ENCODE measurements at regions not wholly inside any gene's neighbourhood (a gene's known extent, or its start where the extent isn't known, plus 50 kb on each side); places are given as distances from the start of the nearest gene placed in this dataset.
"Not testable (repeated sequence)": the region's sequence is repeated elsewhere in the genome, so short reads cannot be mapped to it uniquely, and the experiment has no call there.

DNA sequence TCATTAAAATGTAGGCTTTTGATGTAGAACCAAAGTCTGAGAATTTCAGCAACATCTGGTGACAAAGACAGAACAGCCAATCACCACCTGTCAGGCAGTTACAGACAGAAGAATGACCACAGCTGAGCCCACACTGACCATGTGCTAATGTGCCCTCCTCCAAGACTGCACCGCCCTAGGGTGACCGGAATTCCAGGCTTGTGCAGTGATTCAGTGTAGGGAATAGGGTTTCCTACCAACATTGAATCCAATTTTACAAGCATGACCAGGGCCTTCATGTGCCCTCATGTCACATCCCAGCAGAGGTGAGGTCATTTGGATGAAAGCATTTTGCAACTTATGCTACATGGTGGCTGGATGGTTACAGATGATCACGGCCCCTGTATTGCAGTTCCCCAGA is 412.5 kb downstream of the SOX2 start:
- DNase-seq (ENCODE audit: low read depth in 4 of 4, low spot score in 3 of 4): no peak

DNA sequence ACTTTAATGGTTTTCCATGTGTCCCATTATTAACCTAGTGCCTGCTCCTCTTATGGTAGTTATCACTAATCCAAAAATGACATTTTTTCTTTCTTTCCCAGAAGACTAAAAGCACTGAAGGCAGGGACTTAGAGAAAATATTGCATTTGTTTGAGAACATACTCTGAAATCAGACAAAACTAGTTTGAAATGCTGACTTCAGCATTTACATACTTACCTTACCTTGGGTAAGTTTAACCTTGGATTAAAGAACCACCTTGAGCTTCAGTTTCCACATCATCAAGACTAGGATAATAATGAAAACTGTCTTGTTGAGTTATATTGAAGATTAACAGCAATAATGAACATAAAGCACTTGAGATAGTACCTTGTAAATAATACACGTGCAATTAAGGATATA is 413.0 kb downstream of the SOX2 start:
- DNase-seq (ENCODE audit: low read depth in 4 of 4, low spot score in 3 of 4): no peak

DNA sequence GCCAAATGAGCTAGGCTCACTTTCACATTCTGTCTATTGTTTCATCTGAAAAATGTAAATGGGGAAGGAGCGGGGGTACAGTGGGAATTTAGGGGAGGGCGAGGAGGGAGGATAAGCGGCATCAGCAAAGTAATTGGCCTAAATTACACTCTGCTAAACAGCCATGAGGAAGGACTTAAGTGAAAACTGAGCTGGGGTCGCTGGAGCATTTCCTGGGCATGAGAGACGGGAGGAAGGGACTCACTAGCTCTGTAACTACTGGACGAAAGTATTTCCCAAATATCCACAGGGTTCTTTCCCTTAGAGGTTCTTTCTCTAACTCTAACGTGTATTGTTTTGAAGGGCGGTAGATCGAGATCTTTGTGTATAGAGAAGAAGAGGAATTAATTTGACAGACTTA is 418.0 kb downstream of the SOX2 start:
- DNase-seq (ENCODE audit: low read depth in 4 of 4, low spot score in 3 of 4): no peak

DNA sequence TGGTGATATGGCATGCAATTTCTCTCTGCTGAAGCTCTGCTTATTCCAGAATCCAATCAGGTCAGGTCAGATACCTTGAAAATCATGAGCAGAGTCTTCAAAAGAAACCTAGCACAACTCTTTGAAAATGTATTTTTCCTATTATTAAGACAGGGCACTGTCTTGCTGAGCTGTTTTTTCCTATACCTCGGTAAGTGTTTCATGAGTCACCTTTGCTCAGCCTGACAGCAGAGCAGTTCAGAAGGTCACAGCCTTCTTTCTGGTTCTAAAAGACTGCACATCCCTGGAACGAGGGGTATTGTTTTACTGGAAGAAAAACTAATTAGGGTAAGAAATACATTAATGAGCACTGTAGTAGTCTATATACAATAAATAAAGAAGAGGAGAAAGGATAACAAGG is 422.0 kb downstream of the SOX2 start:
- no peak for DNase-seq (ENCODE audit: low read depth in 4 of 4, low spot score in 3 of 4)

DNA sequence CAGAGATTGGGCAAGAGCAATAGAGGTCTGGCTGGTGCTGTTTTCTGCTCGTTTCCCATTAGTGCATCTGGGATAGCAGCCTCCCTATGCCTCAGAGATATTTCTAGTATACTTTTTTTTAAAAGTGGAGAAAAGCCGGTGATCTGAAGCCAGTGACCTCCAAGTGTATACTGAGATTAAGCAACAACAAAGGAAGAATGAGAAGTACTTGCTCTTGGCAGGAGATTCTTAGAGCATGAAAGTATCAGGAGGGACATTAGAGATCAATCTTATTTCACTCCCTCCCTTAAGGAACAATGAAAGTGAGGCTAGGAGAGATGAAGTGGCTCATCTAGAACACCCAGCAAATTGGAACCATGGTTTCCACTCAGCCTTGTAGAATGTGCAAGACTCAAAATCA is 423.3 kb downstream of the SOX2 start:
- DNase-seq (ENCODE audit: low read depth in 4 of 4, low spot score in 3 of 4): no peak

DNA sequence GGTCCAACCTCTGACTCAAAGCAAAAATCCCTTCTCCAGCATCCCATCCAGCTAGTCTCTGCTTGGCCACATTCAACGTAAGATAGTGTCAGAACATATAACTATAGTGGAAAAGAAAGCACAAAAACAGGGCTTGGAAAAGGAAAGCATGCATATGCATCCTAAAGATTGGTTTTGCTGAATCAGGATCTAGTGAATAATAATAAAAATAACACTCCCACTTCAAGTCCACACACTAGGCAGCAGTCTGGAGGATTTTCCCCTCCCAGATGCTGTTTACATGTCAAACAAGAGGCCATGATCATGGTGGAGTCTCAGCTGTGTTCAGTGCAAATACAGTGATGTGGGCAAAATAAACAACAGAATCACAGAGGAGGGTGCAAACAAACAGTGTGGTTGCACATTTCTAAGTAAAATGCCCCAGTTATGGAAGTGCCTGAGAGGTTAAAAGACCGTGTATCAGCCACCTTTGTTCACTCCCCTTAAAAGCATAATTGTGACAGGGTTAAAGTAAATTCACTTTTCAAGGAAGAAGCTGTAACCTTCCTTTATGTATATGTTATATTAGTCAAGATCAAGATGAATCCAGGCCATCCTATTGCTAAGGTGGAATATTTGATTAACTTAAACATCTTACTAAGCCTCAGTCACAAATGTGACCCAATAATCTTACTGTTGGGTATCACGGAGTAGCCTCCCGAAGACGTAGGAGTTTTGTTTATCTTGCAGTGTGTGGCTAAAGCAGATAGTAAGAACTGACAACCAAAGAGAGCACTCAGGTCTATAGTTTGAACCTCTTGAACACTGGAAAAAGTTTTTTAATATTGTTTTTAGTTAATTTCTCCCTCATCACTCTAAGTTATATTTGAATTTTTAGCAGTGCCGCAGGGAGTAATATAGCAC is 424.5 kb downstream of the SOX2 start:
- DNase-seq (ENCODE audit: low read depth in 4 of 4, low spot score in 3 of 4): peak in 1 of 4 donors; percentile 5

DNA sequence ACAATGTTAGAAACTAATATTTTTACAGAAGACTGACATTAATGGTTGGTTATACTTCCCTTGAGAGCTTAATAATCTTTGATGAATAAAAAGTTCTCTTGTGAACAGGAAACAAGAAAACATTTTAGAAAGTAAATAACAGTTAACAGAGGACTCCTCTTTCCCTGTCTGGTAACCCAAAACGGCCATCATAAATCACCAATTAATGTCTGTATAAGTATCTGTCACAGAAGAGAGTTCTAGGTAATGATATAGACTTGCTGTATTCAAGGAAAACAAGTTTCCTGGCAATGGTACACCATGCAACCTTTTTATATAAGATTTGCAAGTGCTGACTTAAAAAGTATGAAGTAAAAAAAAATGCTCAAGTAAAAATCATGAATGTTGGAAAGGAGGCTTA is 426.7 kb downstream of the SOX2 start:
- no peak for DNase-seq (ENCODE audit: low read depth in 4 of 4, low spot score in 3 of 4)

DNA sequence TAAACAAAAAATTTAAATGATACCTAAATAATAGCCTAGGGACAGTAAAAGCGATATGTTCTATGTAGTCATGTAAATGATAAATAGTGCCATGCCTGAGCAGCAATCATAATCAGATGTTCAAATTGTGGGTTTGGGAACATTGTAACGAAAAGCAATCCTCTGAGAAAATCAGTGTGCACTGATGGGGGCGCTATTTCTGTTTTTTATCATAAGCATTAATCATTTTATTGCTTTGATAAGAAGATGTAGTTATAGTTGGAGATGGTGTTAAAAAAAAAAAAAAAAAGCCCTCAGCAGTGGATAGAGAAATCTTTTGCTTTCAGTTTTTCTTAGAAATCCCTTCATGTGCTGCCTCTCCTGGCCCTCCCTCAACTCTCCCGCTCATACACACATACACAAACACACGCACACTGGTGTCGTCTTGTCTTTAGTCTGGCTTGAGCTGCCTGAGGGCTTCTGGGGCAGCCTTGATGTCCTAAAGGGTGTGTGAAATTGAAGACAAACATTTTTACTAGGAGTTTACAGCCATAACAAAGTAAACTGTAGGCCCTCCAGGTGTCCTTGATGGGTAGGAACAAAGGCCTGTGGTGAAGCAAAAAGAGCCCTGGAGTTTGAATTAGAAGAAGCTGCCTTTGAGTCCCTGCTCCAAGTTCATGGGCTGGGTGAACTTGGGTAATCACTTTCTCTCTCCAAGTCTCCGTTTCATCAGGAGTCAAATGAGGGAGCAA is 428.1 kb downstream of the SOX2 start:
- no peak for DNase-seq (ENCODE audit: low read depth in 4 of 4, low spot score in 3 of 4)

DNA sequence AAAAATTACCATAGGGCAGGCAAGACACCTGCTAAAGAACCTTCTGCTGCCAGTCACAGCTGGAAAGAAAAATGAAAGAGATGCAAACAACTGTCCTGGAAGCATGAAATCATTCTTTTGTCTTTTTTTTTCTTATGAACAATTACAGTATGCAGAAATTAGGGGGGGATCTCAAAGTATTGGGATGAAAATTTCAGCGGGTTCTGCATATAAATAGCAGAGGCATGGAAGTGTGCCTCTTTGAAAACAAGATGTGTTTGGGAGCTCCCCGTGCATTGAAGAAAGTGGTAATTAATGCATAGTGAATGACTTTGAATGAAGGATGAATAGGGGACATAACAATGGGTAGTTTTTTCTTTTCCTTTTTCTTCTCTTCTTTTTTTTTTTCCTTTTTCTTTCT is 431.2 kb downstream of the SOX2 start:
- DNase-seq (ENCODE audit: low read depth in 4 of 4, low spot score in 3 of 4): no peak

DNA sequence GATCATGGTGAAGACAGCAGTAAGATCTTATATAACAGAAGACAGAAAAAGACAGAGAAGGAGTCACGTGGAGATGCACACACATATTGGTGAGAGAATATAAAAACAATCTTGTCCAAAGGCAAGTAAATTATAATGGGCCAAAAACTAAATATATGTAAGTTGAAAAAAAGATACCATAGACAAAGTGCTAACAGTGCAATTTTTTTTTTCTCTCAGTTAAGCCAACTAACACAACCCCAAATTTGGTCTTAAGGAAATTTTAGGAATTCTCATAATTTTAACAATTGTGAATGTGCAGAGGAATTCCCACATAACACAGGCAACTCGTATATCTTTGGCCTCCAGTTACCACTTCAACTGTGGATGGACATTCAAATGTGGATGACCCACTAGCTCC is 432.2 kb downstream of the SOX2 start:
- DNase-seq (ENCODE audit: low read depth in 4 of 4, low spot score in 3 of 4): no peak

DNA sequence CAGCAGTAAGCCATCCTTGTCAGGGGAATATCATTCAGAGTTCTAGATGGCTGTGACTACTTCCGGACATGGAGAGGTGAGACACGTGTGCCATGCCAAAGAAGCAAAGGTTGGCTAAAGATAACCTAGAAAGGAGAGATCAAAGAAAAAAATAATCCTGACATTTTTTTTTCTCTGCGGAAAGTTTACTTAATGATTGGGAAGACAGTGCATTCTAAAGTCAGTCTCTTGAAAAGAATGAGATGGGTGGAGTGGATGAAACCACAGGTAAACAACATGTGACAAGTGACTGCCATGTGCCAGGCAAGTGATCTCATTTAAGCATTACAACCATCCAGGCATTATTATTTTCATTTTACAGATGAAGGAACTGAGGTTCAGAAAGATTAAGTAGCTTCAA is 436.6 kb downstream of the SOX2 start:
- no peak for DNase-seq (ENCODE audit: low read depth in 4 of 4, low spot score in 3 of 4)

DNA sequence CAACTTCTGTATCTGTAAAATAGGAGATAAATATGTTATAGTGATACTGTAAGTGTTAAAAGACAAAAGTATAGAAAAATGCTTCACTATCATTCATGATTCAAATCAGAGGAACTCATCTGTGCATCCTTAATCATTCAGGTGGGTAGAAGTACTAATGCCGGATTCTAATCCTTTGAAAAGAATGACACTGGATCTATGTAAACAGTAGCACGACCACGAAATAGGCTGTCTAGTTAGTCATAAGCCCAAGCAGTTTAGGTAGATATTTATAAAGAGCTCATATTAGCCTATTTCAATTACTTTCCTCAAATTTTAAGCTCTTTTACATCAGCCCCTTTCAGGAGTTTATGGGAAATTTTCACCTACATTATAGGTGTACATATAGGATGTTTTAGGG is 437.9 kb downstream of the SOX2 start:
- no peak for DNase-seq (ENCODE audit: low read depth in 4 of 4, low spot score in 3 of 4)

DNA sequence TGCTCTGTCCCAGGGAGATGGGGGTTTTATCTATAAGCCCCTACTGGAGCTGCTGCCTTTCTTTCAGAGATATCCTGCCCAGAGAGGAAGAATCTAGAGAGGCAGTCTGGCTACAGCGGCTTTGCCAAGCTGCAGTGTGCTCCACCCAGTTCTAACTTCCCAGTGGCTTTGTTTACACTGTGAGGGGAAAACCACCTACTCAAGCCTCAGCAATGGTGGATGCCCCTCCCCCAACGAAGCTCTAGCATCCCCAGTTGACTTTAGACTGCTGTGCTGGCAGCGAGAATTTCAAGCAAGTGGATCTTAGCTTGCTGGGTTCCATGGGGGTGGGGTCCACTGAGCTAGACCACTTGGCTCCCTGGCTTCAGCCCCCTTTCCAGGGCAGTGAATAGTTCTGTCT is 444.6 kb downstream of the SOX2 start:
- not testable (repeated sequence) for DNase-seq (ENCODE audit: low read depth in 4 of 4, low spot score in 3 of 4)

DNA sequence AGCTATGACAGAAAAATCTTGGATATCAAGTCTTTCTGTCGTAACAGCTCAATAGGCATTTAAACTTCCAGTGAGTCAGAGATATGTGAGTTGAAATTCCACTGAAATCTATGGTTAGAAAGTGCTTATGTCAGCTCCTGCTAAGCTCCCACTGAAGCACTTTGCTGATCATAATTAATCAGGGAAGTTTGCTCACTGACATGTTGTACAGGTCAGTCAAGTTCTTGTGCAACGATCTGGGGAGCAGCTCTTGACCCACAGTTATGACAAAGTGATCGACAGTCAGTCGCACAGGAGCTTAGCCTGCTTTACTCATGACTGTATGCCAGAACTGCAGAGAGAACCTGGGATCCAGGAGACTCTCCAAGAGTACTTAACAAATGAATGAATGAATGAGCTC is 453.5 kb downstream of the SOX2 start:
- no peak for DNase-seq (ENCODE audit: low read depth in 4 of 4, low spot score in 3 of 4)

DNA sequence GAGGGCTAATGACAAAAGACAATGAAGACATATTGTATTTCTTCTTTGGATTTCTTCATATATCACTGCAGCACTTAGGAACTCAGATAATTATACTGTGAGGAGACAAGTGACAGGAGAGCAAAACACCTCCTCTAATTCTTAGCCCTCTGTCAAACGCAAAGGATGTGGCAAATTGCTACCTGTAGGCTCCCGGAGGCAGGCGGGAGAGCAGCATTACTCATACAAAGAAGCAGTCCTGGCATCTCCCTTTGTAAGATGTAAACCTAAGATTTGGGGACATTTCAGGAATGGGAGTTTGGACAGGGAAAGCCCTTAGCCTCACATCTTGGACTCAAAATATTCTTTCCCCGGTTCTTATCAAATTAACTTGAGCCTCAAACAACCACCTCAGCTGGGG is 460.8 kb downstream of the SOX2 start:
- no peak for DNase-seq (ENCODE audit: low read depth in 4 of 4, low spot score in 3 of 4)

DNA sequence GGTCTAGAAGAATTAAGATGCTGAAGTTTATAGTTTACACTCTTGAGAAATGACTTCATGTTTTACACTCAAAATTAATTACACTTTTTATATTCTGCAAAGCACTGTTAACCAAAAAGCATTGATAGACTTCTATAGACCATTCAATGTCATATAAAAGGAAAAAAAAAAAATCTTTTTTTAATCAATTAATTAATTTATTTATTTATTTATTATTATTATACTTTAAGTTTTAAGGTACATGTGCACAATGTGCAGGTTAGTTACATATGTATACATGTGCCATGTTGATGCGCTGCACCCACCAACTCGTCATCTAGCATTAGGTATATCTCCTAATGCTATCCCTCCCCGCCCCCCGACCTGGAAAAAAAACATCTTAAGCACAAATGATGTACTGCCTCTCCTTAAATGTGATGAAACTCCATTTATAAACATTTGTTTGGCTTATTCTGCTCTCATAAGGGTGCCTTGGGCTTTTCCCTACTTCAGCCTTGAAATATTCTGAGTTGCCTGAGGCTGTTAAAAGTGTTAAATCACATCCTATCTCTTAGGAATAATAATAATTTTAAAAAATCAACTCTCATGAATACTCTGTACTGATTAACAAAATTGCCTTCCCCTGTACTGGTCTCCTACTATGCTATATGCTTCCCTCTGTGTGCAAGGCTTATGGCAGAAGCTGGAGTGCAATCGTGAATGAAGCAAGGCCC is 466.9 kb downstream of the SOX2 start:
- DNase-seq (ENCODE audit: low read depth in 4 of 4, low spot score in 3 of 4): no peak

DNA sequence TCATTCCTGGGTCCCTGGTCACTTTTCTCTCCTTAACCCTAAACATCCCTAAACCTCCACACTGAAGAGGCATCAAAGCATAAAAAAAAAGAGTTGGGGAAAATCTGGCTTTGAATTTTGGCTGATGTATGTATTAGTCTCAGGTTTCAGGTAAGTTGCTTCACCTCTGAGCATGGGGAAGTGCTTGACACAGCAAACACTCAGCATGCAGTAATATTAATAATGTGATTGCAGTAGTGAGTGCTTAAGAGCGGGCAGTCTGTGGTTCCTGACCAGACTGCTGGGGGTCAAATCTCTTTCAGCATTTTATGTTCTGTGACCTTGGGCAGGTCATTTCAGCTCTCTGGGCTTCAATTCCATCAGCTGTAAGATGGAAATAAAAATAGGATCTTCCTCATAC is 467.9 kb downstream of the SOX2 start:
- no peak for DNase-seq (ENCODE audit: low read depth in 4 of 4, low spot score in 3 of 4)

DNA sequence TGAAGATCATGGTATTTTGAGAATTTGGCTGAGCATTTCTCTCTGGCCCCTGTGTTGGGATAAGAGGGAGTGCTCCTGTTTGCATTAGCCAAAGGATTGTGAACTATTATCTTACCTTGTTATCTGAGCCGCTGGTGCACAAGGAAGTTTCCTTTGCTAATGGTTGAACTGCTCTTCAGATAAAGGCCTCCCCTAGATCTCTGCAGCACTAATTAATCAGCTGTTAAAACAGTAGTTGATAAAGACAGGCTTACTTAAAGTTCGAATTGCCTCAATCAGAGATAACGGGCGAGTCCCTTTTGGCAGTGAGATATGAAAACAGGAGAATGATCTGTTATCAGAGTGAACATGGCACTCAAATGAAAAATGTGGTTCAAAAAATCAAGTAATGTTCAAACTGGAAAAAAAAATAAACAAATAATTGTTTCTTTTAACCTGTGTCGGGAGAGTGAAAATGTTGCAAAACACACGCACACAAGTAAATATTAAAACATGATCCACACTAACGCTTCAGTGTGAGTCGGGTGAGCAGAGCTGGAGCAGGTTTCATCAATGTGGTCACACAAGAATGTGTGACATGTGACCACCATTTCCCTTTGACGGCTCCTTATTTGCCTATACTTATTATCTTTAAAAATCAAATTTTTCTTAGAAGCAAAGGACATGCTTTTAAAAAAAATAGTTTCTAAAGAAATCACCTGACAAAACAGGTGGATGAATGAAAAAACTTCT is 469.1 kb downstream of the SOX2 start:
- DNase-seq (ENCODE audit: low read depth in 4 of 4, low spot score in 3 of 4): no peak

DNA sequence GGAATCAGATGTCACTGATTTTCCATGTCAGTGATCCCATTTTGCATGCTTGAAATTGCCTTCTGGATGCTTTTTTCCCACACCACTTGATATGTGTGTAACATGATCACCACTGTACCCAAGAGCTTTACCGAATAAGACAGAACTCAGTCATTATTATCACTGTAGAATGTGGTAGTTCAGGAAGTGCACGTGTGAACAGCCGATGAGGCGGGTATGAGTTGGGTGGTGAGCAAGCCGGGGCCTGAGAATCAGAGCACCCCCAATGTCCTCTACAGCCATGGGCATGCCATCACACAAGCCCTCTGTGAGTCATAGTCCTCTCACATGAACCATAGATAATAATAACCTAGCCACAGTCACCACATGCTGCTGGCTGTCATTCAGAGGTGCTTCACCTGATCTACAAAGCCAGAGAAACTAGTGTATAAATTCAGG is 470.8 kb downstream of the SOX2 start:
- DNase-seq (ENCODE audit: low read depth in 4 of 4, low spot score in 3 of 4): no peak

DNA sequence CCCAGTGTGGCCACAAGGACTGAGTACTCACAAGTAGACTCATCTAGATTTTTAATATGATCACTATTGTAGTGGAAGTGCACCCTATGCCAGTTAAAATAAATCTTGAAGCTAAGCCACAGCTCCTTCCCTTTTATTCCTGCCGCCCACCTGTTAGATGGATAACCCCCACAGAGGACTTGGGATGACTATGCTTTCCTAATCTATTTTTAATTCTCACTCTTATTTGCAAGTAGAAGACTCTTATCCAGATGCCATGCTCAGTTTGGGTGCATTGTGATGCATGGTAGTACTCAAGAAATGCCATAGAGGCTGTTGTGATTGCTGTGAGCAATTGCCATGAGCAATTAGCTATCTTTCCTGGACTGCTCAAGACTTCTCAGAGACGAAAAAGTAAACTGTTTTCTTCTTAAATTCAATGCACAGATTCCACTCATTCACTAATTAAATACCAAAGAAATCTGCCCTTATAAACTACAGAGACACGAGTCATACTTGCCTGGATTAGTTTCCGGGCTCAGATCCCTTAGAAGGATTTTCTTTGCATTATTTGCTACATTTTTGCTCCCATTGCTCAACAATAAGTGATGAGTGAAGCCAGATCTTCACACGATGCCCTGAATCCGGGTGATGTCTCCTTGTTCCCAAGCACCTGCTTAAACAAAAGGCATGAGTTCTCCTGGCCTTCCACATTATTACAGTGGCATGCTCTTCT is 472.1 kb downstream of the SOX2 start:
- no peak for DNase-seq (ENCODE audit: low read depth in 4 of 4, low spot score in 3 of 4)

Data from left renal pelvis (tissue), 4 donors.